ENCODE measurements at regions not wholly inside any gene's neighbourhood (a gene's known extent, or its start where the extent isn't known, plus 50 kb on each side); places are given as distances from the start of the nearest gene placed in this dataset.
"Not testable (repeated sequence)": the region's sequence is repeated elsewhere in the genome, so short reads cannot be mapped to it uniquely, and the experiment has no call there.

DNA sequence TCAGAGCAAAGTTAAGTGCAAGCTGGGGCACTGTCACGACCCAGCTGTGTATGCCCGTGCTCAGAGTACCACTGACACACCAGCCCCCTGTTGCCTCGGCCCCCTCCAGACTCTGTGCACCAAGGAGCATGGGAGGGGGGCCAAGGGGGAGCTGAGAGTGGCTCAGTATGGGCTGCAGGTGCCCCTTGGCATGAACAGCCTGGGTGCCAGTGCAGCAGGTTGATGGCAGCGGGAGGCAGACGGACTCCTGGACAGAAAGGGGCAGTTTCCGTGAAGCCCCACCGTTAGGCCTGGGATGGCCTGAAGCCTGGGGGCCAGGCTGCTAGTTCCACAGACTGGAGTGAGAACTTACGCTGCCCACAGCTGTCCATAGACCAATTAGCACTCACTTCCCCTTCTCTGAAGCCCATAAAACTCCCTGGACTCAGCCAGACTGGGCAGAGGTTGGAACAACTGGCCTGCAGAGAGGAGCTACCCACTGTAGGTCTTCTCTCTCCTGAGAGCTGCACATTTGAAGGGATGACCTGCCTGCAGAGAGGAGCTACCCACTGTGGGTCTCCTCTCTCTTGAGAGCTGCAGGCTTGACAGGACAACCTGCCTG lies 182.8 kb downstream of the DEPDC1B start:
- no peak for DNase-seq

DNA sequence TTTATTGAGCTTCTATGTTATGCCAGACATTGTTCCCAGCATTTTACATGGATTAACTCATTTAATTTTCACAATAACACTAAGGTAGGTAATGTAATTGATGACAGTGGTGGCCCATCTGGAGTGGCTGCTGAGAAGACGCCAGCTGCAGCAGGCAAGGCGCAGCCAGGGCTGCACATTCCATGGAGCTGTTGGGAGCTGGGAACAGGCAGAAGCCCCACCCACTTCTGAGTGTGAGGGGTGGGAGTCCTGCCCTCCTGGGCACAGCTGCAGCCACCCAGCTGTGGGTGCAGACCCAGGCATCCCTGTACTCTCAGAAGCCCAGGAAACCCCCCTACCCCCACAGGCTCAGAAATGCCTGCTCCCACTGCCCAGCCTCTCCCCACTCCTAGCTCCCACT lies 183.3 kb downstream of the DEPDC1B start:
- DNase-seq, result no peak

DNA sequence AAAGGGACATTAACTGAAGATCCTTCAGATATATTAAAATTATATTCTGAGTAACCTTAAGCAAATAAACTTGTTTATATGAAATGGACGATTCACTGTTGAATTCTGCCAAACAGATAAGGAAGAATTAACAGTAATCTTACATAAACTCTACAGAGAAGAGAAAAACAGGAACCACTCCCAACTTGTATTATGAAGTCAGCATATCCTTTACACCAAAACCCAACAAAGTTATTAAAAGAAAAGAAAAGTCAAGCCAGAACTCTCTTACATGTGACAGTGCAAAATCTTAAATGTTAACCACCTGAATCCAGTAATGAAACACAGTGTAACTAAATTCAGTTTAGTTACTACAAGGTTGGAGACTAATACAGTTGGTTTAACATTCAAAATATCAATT lies 185.8 kb downstream of the DEPDC1B start:
- DNase-seq, result no peak

DNA sequence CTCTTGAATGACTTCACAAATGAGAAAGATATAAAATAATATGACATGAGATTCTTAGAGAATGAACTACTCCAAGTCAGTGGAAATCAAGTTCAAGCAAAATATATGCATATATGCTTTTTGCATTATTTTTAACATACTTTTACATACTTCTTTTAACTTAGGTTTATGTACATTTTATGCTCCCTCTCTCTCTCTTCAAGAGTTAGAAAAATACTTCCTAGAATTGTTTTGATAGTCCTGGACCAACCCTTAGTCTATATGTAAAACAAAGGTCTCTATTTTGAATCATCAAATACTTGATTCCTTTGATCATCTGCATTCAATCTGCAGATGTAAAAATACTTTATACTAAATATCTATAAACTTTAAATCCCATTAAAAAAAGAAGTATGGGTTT lies 187.8 kb downstream of the DEPDC1B start:
- no peak for DNase-seq

DNA sequence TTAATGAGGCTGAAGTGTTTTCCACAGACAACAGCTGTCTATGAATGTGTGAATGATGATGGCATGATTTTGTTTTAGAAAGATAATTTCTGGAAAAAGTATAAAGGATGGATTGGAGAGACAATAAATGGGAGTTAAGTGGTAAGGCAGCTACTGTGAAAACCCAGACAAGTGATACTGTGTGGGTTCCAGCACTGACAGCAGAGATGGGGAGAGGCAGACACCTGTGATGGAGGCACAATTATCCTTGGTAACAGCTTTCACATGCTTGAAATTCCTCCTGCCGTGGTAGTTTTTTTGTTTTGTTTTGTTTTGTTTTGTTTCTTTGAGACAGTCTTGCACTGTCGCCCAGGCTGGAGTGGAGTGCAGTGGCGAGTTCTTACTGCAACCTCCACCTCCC lies 189.3 kb downstream of the DEPDC1B start:
- no peak for DNase-seq

DNA sequence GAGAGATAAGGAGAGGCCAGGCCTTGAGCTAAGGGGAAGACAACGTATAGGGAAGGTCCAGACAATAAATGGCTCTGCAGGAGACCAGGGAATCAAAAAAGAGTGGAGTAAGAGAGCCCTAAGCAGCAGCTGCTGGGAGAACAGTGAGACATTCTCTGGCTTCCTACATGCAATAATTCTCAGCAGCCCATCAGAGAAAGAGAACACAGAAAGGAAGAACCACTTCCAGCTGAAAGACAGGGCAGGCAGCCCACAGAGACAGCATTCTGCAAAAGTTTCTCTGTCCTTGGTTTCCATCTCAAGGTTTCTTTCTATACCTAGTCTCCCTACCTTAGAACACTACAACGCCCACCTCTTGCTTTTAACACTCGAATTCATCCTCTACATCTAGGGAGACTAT lies 189.9 kb downstream of the DEPDC1B start:
- DNase-seq, result no peak

DNA sequence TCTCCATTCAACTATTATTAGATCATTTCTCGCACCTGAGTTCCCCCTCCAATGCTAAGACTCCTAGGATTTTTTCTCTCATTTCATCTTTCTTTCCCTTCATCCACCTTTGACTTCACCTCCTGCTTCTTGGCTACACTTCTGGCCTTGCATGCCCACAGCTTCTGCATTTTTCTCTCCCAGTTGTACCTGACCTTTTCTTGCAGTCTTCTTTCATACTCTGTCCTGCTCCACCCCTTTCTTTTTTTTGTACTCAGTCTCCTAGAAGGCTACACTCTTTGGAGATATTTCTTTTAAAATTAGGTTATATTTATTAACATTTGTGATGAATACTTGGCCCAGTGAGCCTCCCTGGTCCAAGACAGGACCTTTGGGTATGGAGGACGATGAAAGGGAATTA lies 190.4 kb downstream of the DEPDC1B start:
- no peak for DNase-seq

DNA sequence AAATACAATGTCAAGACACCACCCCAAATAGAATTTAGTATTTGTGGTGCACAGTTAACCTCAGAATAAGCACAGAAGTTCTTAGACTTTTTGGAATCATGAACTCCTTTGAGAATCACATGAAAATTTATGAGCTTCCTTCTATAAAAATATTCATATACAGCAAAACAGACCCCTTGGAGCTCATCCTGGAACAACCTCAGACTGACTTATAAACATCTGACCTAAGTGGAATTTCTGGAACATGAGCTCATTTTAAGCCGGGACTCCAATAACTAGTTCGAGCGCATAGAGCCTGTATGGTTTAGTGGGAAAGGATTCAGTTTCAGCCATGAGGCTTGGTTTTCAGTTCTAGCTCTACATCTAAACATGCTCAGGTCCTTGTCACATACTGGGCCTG lies 192.3 kb downstream of the DEPDC1B start:
- DNase-seq, result no peak

DNA sequence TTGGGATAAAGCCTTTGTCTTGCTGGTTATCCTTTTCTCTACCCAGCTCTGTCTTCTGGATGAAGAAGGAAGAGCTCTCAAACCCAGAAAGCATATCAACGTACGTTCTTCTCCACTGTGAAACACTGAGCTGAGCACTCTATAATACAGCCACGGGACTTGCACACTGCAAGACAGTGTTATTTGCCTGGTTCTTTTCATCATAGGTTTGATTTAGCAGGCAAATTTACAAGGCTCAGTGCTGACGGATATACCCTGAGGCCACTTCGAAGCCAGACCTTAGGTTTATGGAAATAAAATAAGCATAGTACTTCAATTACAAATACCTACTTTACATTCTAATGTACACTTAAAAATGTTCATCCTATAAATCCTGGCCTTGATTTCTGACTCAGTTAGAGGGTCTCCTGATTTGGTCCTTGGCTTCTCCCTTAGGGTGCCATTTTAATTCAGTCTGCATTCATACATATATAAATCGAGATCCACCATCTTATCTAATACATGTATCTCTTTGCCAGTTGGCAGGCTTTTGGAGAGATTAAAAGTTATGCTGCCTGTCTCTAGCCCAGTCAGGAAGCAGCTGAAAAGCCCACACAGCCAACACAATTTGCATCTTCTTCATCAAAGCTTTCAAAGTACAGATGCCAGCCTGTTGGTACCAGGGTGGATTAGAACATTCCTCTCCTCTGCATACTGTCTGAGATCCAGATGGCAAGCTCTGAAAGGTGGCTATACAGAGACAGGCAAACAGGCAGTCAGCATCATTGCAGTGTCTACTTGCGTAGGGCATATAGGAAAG lies 194.4 kb downstream of the DEPDC1B start:
- DNase-seq, result no peak

DNA sequence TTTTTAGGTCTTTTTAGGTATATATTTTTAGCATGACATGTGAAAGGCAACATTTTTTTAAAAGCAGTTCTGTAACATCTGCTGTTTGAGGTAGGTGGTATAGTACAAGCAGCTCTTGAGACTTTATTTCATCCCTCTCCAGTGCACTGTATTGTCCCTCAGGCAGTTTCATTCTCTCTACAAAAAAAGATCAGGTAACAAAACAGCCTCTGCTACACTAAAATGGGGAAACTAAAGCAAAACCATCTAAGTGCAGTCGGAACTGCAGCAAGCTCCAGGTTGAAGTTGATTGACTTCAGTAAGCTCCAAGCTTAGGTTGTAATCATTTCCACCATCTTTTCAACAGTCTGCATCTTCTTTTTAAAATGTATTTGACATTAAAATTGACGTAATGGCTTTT lies 195.6 kb downstream of the DEPDC1B start:
- DNase-seq, result no peak

DNA sequence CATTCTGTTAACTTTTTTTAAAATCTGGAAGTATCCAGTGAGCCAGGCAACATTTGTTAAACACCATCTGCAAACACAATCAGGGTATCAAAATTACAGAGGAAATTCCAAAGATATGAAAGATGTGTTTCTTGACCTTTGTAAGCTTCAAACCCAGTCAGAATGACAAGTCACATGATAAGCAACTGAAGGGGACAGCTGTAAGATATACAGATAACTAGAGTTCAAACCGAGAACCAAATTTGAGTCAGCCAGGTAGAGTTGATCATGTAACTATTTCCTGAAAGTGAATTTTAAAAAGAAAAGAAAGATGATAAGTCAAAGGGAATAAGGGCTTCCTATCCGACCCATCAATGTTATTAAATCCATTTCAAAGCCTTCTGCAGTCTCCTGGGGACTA lies 196.2 kb downstream of the DEPDC1B start:
- no peak for DNase-seq

DNA sequence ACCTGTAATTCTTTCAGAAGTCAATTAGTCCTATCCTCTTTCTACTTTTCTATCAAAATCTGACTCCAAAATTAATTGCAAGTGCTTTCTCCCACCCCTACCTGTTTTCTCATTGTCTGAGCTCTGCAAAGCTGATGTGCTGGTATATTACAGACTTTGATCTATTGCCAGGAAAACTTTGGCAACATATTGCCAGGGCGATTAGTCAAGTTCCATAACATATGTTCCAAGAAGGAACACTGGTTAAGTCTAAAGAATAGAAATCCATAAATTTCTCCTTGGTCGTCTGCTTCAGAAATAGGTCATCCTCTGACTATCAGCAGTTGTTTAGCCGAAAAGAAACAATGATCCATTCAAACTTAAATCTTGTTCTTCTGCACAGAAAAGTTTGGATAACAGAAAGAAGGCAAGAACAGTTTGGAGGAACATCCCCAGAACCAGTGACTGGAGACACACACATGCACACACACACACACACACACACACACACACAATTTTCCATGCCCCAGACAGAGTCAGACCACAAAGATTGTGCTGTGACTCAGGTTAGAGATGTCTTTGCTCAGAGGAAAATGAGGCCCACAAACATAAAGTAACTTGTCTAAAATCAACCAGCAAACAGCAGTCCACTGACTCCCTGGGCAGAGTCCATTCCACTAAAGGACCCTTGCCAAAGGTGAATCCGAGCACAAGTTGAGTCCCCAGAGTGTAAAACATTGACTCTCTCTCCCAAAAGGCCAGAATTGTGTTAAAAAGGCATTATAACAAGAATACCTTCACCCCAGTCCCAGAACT lies 202.1 kb downstream of the DEPDC1B start:
- no peak for DNase-seq

DNA sequence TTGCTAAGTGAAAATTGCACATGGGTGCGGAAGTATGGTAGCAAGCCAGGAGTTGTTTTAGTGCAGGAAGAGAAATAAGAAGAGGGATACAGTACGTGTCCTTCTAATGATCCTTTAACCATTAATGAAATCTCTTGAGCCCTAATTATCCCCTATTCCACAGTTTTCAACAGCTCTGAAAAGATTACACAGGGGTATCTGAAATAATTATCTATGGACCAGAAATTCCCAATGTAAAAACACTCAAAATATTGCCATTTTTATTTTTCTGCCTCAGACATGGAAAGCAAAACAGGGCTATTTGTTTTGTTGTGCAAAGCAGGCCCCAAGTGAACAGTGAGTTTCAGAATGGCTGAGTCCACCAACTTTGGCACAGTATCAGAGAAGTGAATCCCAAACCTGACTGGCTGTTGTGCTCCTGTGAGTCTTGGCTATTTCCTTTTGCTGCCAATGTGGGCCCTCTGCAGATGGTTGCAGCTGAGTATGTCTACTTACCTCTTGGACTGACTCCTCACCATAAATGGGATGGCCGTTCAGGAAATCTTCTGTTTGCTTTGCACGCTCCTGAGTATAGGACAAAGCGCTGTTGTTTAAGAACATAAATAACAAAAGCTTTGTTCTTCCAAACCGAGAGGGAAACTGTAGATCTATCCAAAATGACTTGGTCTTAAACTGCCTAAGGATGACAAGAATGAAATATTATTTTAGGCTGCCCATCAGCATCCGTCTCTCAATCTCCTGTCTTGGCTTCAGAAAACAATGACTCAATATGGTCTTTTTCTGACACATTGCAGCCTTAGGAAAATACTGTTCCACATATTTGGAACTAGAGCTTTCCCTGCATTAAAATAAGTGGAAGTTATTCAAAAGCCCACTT lies 204.1 kb downstream of the DEPDC1B start:
- no peak for DNase-seq

DNA sequence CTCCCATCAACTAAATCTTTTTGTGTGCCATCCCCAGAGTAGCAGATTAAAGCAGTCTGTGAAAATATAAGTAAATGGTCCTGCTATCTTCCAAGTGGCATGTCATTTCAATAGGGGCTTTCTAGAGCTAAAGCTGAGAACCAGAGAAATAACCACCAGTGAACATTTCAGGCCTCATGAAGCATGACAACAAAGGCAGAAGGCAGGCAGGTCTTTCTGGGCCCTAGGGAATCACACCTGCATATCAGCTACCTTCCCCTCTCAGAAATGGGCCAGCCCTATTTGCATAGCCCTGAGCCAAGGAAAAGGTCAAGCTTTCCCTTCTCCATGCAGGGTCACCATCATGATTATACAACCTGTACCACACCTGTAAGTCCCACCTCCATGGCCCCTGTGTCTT lies 205.3 kb downstream of the DEPDC1B start:
- no peak for DNase-seq

DNA sequence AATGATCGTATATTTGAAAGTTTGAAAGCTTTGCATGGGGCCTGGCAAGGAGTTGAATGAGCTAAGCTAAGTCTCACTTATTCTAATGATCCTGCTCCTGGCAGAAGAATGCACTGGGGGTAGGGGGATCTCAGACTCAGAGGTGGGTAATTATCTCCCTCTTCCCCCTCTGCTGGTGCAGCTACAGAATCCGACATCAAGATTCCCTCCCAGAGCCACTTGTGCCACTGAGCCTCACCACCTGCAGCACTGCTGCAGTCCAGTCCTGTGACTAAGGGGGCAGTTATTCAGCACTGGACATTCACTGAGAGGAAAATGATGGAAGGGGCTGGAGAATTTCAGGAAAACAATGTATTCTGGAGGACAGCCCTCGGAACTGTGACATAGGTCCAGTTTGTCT lies 205.8 kb downstream of the DEPDC1B start:
- DNase-seq, result no peak

DNA sequence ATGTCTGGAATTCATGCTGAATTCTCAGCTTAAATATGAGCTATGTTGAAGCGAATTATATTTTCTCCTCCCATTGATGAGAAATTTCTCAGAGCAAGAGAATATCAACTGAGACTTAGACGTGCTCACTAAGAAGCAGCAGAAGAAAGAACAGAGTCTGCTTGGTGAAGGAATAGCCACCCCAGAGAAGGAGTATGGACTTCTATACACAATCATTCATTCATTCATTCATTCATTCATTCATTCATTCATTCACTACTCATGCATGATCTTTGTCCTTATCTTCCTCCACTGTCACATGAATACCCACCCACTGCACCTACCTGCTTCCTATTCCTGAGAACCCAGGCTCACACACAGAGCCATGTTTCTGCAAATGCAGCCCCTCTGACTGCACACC lies 206.6 kb downstream of the DEPDC1B start:
- DNase-seq, result no peak

DNA sequence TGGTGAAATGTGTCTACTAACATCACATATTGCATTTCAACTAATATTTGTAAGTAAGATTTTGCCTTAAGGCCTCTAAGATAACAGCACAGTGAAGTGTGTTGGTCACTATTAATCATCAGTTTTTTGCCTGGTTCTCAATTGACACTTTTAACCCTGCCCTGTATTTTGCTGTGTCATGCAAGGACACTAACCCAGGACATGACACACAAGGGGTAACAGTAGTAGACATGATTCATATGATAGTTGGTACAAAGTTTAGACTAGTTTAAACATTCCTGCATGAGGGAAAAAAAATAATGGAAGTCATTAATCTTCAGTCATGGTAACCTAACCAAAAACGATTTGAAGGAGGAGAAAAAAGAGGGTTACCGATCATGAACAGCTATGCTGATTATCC lies 207.0 kb downstream of the DEPDC1B start:
- DNase-seq, result no peak

DNA sequence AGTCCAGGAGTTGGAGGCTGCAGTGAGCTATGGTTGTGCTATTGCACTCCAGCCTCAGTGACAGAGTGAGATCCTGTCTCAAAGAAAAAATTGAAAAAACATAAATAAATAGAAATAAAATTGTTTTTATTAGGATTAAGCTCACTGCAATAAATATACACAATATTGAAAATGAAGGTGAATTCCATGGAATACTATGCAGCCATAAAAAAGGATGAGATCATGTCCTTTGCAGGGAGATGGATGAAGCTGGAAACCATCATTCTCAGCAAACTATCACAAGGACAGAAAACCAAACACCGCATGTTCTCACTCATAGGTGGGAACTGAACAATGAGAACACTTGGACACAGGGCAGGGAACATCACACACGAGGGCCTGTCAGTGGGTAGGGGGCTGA lies 207.6 kb downstream of the DEPDC1B start:
- DNase-seq, result not testable (repeated sequence)

DNA sequence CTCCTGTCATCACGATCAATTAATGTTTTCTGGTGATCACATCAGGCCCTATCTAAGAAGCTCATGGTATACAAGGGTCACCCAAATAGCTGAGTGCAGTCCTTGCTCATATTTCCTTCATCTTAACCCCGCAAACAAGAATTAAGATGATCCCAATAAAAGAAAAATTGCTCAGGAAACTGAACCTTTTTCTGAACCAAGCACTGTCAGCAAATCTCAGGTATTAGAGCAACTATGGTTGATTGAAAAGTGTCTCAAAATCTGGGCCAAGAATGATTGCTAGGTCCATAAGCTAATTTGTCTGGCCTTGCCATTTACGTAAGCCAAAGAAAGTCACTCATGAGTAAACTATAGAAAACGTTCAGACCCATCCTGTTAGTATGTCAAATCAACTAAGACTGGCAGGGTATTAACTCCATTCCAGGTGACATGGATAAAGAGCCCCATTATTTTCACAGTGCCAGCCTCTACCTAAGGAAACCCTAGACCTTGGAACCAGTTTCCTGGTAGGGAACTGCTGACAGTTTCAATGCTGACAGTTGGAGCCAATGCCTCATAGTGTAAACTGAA lies 209.3 kb downstream of the DEPDC1B start:
- no peak for DNase-seq

DNA sequence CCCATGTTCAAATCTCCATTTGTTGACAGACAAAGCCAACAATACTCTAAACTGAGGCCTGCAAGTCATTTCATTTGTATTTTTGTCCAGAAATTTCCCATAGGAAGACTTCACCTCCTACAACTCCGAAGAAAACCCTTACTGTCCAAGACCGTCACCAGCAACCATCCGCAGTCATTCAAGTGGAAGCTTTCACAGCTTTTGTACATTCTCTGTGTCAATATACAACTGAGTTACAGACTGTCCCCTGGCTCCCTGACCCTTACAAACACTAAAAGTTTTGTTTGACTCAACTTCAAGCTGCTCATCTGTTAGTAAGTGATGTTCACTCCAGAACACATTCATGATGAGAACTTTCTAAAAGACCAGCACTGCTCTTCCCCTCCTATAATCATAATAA lies 210.1 kb downstream of the DEPDC1B start:
- no peak for DNase-seq

DNA sequence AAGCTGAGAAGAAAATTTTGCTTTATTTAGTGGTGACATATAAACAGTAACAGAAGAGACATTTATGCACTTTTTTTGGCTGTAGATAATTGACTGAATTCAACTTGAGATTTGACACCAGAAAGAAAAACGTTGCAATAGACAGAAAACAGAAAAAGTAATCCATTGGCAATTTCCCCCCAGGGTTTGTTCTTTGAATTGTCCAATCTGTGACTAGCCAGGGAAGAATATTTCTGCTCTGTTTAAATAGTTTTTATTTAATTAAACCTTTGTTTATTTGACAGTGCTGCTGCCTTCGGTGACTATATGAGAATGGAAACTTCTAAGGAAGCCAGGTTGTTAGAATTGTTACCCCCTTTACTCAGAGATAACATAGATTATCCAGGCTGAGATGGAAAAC lies 210.6 kb downstream of the DEPDC1B start:
- no peak for DNase-seq

DNA sequence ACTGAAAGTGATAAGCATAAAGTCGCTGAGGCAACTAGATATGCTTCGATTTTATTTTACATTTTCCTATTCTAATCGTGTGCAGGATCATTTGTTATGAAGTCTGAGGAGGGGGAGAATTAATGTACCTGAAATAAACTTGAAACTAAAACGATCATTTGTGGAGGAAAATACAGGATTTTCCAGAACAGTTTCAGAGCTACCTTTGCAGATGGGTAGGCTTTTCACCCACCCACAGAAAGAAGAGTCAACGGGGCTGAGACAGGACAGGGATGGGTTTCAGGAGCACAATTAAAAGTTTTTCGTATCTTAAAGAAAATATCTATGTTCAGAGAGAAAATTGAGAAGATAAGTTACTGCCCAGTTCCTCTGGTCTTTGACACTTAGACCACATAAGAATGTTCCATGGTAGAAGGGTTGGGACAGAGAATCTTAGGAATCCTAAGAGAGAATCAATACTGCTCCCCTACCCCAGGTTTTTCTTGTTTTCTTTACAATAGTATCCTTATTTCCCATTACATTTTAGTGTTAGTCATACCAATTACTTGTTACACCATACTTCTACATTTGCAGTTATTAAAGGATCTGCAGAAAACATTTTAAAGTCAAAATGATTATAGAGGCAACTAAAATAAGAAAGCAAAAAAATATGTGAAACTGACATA lies 211.4 kb downstream of the DEPDC1B start:
- no peak for DNase-seq

Measured in stimulated activated CD4-positive, alpha-beta T cell treated with anti-CD3 and anti-CD28 coated beads, Interleukin-2, amount 100 ng/mL, for 48 hours (primary cell).